ENCODE measurements at regions not wholly inside any gene's neighbourhood (a gene's known extent, or its start where the extent isn't known, plus 50 kb on each side); places are given as distances from the start of the nearest gene placed in this dataset.
"Not testable (repeated sequence)": the region's sequence is repeated elsewhere in the genome, so short reads cannot be mapped to it uniquely, and the experiment has no call there.

GRCh38 chr10:120039826-120040225 is 147.3 kb downstream of the SEC23IP start:
- no peak for TF ChIP-seq CTCF (IDR thresholded peaks at IDR 0.05)
- H3K27me3 ChIP-seq, result no peaks in the 10 kb centered on the region
- intact Hi-C loops (cut with DNase I), result no loop called here
- no peaks in the 10 kb centered on the region for H3K9me3 ChIP-seq
- DNase-seq (no peak), ATAC-seq (no peak)
- H3K4me1 ChIP-seq, result no peaks in the 10 kb centered on the region
- H3K36me3 ChIP-seq, result no peaks in the 10 kb centered on the region
- no peak overlapping the region for H3K4me3 ChIP-seq
- no peak overlapping the region for H3K27ac ChIP-seq
- WGBS, 2 donors, result 82 to 93% methylated on average over 6 of the region's 6 CpGs

DNA sequence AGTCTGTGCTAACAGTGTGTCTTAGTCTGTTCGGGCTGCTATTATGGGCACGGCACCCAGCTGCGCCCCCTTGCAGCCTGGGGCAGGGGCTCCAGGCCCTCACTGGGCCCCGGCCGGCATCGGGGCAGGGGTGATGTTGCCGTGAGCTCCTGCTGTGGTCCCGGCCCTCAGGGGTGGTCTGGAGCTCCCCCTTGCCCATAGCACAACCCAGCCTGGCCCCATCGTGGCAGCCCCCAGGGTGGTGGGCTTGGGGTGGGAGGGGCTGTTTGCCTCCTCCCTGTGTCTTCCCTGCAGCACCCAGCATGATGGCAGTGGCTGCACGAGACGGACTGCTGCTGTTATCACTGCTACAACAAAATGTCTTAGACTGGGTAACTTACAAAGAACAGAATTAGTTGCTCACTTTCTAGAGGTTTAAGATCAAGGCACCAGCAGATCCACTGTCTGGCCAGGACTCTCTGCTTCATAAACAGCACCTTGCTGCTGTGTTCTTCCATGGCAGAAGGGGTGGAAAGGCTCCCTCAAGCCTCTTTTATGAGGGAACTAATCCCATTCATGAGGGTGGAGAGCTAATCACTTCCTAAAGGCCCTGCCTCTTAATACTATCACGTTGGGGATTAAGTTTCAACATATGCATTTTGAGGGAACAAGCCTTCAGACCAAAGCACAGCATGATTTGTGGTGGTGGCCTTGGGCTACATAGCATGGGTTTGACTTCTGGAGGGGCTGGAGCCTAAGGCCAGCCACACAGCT is 149.5 kb downstream of the SEC23IP start:
- H3K4me1 ChIP-seq, result no peaks in the 10 kb centered on the region
- no peak overlapping the region for H3K4me3 ChIP-seq
- H3K27ac ChIP-seq, result no peak overlapping the region
- intact Hi-C loops (cut with DNase I), result no loop called here
- H3K36me3 ChIP-seq, result no peaks in the 10 kb centered on the region
- H3K9me3 ChIP-seq, result no peaks in the 10 kb centered on the region
- no peaks in the 10 kb centered on the region for H3K27me3 ChIP-seq
- 69 to 71% methylated on average over 12 of the region's 12 CpGs for WGBS, 2 donors
- DNase-seq (no peak), ATAC-seq (no peak)
- TF ChIP-seq CTCF (IDR thresholded peaks at IDR 0.05), result no peak

DNA sequence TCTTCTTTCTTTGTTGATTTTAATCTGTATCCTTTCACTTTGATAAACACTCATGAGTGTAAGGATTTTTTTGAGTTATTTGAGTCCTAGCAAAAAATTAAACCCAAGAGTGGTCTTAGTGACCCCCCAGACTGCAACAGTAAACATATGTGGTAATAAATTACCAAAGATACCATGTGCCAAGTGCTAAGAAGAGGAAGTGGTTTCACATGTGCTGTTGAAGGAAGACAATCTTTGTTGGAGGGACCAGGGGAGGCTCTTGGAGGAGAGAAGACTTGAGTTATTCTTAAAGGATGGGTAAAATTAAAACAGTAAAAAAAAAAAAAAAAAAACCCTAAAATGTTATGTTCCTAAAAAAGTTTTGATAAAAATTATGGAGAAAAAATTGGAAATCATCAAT is 150.2 kb downstream of the SEC23IP start:
- Histone ChIP-seq H3K4me1 (no peaks in the 10 kb centered on the region), H3K27ac (no peak overlapping the region), H3K4me3 (no peak overlapping the region), H3K9me3 (no peaks in the 10 kb centered on the region), H3K36me3 (no peaks in the 10 kb centered on the region), H3K27me3 (no peaks in the 10 kb centered on the region)
- no peak for TF ChIP-seq CTCF (IDR thresholded peaks at IDR 0.05)
- intact Hi-C loops (cut with DNase I), result no loop called here
- DNase-seq (no peak), ATAC-seq (no peak)

DNA sequence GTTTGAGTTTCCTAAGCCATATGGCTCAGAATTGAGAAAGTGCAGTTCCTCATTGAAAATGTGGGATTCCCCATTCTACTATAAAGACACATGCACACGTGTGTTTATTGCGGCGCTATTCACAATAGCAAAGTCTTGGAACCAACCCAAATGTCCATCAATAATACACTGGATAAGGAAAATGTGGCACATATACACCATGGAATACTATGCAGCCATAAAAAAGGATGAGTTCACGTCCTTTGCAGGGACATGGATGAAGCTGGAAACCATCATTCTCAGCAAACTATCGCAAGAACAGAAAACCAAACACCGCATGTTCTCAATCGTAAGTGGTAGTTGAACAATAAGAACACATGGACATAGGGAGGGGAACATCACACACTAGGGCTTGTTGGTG is 154.8 kb downstream of the SEC23IP start:
- intact Hi-C loops (cut with DNase I); H3K27me3 ChIP-seq; H3K4me3 ChIP-seq; H3K4me1 ChIP-seq; H3K27ac ChIP-seq; ATAC-seq; H3K9me3 ChIP-seq; DNase-seq; H3K36me3 ChIP-seq: not testable (repeated sequence)
- 96% methylated on average over 7 of the region's 7 CpGs for WGBS, 2 donors

- Histone ChIP-seq H3K4me3 (no peak overlapping the region), H3K4me1 (no peaks in the 10 kb centered on the region), H3K9me3 (no peaks in the 10 kb centered on the region), H3K36me3 (no peaks in the 10 kb centered on the region), H3K27ac (no peak overlapping the region), H3K27me3 (peaks cover 0 to 7% (median 0%) of the 10 kb centered on the region in 7 donors)
- TF ChIP-seq CTCF (IDR thresholded peaks at IDR 0.05), result no peak
- intact Hi-C loops (cut with DNase I), result no loop called here
- DNase-seq, result no peak
- ATAC-seq, result no peak
Observed at GRCh38 chr10:120047926-120048325, 155.4 kb downstream of the SEC23IP start.
